Spleen (tissue), 11 donors: ENCODE measurements at regions not wholly inside any gene's neighbourhood (a gene's known extent, or its start where the extent isn't known, plus 50 kb on each side); places are given as distances from the start of the nearest gene placed in this dataset.

Experiments
- DNase-seq: peaks from one replicate; pipeline ENCODE4 v3.0.0-alpha.2; 2020
- H3K27ac ChIP-seq, 8 donors: fragments of 200-600 bp; sonication (generic) in 7 of 8; 1 replicate in 4 of 8; 2 replicates in 4 of 8; pipeline versions ENCODE4 v1.5.0 to v1.8.0; 2016 to 2021; ENCODE audit warnings: inconsistent platforms in 4 of 8, mild to moderate bottlenecking in 4 of 8, moderate library complexity in 1 of 8
- H3K27me3 ChIP-seq, 7 donors: fragments of 200-600 bp; sonication (generic) in 6 of 7; replicated peaks in 1 of 7; 1 replicate in 4 of 7; 2 replicates in 3 of 7; pipeline versions ENCODE4 v1.5.0 to v1.8.0; 2016 to 2021; ENCODE audit warnings: inconsistent platforms in 3 of 7, mild to moderate bottlenecking in 1 of 7
- H3K36me3 ChIP-seq, 6 donors: fragments of 200-600 bp; sonication (generic) in 5 of 6; 1 replicate in 4 of 6; 2 replicates in 2 of 6; pipeline versions ENCODE4 v1.5.0 to v1.8.0; 2016 to 2021; ENCODE audit warnings: inconsistent platforms in 2 of 6
- H3K4me1 ChIP-seq, 6 donors: fragments of 200-600 bp; sonication (generic) in 5 of 6; 1 replicate in 3 of 6; 2 replicates in 3 of 6; pipeline versions ENCODE4 v1.5.0 to v1.8.0; 2016 to 2021; ENCODE audit warnings: inconsistent platforms in 3 of 6
- H3K4me3 ChIP-seq, 8 donors: fragments of 200-600 bp; sonication (generic) in 7 of 8; 1 replicate in 4 of 8; 2 replicates in 4 of 8; pipeline versions ENCODE4 v1.5.0 to v1.8.0; 2016 to 2021; ENCODE audit warnings: inconsistent platforms in 4 of 8, mild to moderate bottlenecking in 4 of 8, moderate library complexity in 2 of 8
- H3K9me3 ChIP-seq, 8 donors: fragments of 200-600 bp; sonication (generic) in 7 of 8; 1 replicate in 4 of 8; 2 replicates in 4 of 8; pipeline versions ENCODE4 v1.5.0 to v1.8.0; 2016 to 2021; ENCODE audit warnings: inconsistent platforms in 4 of 8
- CTCF ChIP-seq, 11 experiments: fragments of 200-600 bp in 7 of 11; fragments of 450-650 bp in 4 of 11; sonication (generic) in 4 of 11; IDR thresholded peaks in 8 of 11; conservative IDR thresholded peaks in 3 of 11; 1 replicate in 7 of 11; 2 replicates in 4 of 11; pipeline versions ENCODE4 v1.4.0 to v1.8.0; 2016 to 2021; ENCODE audit warnings: antibody characterized with exemption in 11 of 11, inconsistent platforms in 4 of 11, mild to moderate bottlenecking in 1 of 11
- POLR2A ChIP-seq, 3 donors: fragments of 450-650 bp; IDR thresholded peaks; one replicate each; pipeline ENCODE4 v1.5.1; 2017; ENCODE audit warnings: antibody characterized with exemption in 3 of 3, mild to moderate bottlenecking in 1 of 3
- POLR2AphosphoS5 ChIP-seq, 3 donors: sonication (generic); formaldehyde crosslinking; IDR thresholded peaks; one replicate each; pipeline ENCODE4 v1.5.1; 2017; ENCODE audit warnings: antibody characterized with exemption in 3 of 3
- WGBS, 5 donors: extraction: QIAGEN DNeasy Blood & Tissue Kit in 3 of 5; methylation state at CpG; one replicate each; pipeline versions ENCODE4 v1.1.5 to v1.1.7; 2013 to 2018; 5-methylcytosine and 5-hydroxymethylcytosine counted together
- intact Hi-C: fragments of 100-400 bp; cut with DNase I; formaldehyde crosslinking; loops from one replicate; pipeline ENCODE4 v1.15.0; 2023; ENCODE audit warnings: low total_unique reads
- donor health status: healthy with polysubstance abuse.
- donor health status: DM: no; HTN: no; CAD: no; lungs with moderate emphysema.
- donor health status: DM: no; HTN: no; CAD: no.
- donor health status: Bipolar disorder and iron deficiency.
- donor health status: healthy.
- donor health status: DM: no; HTN: no; CAD: no.
- donor health status: DM: yes; HTN: yes; CAD: no.

GRCh38 chr15:69696946-69697345, 244.3 kb downstream of the RPLP1 start:
- intact Hi-C loops: no loop called here
- DNase-seq: no peak
- H3K36me3 ChIP-seq: no peaks in the 10 kb centered on the region
- H3K27ac ChIP-seq: no peak overlapping the region
- H3K27me3 ChIP-seq: no peaks in the 10 kb centered on the region
- 68 to 74% (median 71%) methylated on average over 3 of the region's 3 CpGs for WGBS, 5 donors
- TF ChIP-seq POLR2A (IDR thresholded peaks at IDR 0.05) (no peak), POLR2AphosphoS5 (IDR thresholded peaks at IDR 0.05) (no peak), CTCF (IDR thresholded peaks at IDR 0.05 in 8 of 11, conservative IDR thresholded peaks at IDR 0.05 in 3 of 11) (no peak)
- peaks cover 0 to 24% (median 6%) of the 10 kb centered on the region in 6 donors for H3K4me1 ChIP-seq
- no peaks in the 10 kb centered on the region for H3K9me3 ChIP-seq
- no peak overlapping the region for H3K4me3 ChIP-seq

GRCh38 chr15:69697916-69698315, 245.3 kb downstream of the RPLP1 start:
- H3K4me3 ChIP-seq: no peak overlapping the region
- H3K36me3 ChIP-seq: no peaks in the 10 kb centered on the region
- WGBS, 5 donors: 32 to 47% (median 38%) methylated on average over 3 of the region's 3 CpGs
- DNase-seq: no peak
- no peak for TF ChIP-seq CTCF (IDR thresholded peaks at IDR 0.05 in 8 of 11, conservative IDR thresholded peaks at IDR 0.05 in 3 of 11)
- no peak for TF ChIP-seq POLR2A (IDR thresholded peaks at IDR 0.05)
- TF ChIP-seq POLR2AphosphoS5 (IDR thresholded peaks at IDR 0.05): no peak
- H3K27me3 ChIP-seq: no peaks in the 10 kb centered on the region
- H3K9me3 ChIP-seq: no peaks in the 10 kb centered on the region
- intact Hi-C loops: no loop called here
- H3K4me1 ChIP-seq: peaks cover 0 to 15% (median 6%) of the 10 kb centered on the region in 6 donors
- no peak overlapping the region for H3K27ac ChIP-seq

- Histone ChIP-seq H3K9me3 (no peaks in the 10 kb centered on the region), H3K27me3 (no peaks in the 10 kb centered on the region), H3K4me1 (peaks cover 0 to 11% (median 6%) of the 10 kb centered on the region in 6 donors), H3K27ac (no peak overlapping the region), H3K36me3 (no peaks in the 10 kb centered on the region), H3K4me3 (no peak overlapping the region)
- TF ChIP-seq CTCF (IDR thresholded peaks at IDR 0.05 in 8 of 11, conservative IDR thresholded peaks at IDR 0.05 in 3 of 11): no peak
- no peak for TF ChIP-seq POLR2A (IDR thresholded peaks at IDR 0.05)
- no peak for TF ChIP-seq POLR2AphosphoS5 (IDR thresholded peaks at IDR 0.05)
- DNase-seq: no peak
- WGBS, 5 donors: 70 to 100% (median 87%) methylated on average over 1 of the region's 1 CpG
- intact Hi-C loops: no loop called here
Observed at GRCh38 chr15:69699096-69699495, 246.5 kb downstream of the RPLP1 start.

- no peak for DNase-seq
- peaks cover 0 to 11% (median 6%) of the 10 kb centered on the region in 6 donors for H3K4me1 ChIP-seq
- TF ChIP-seq POLR2AphosphoS5 (IDR thresholded peaks at IDR 0.05) (no peak), CTCF (IDR thresholded peaks at IDR 0.05 in 8 of 11, conservative IDR thresholded peaks at IDR 0.05 in 3 of 11) (no peak)
- no peaks in the 10 kb centered on the region for H3K27me3 ChIP-seq
- intact Hi-C loops: no loop called here
- H3K27ac ChIP-seq: no peak overlapping the region
- no peak overlapping the region for H3K4me3 ChIP-seq
- no peaks in the 10 kb centered on the region for H3K36me3 ChIP-seq
- WGBS, 5 donors: 87 to 96% (median 91%) methylated on average over 3 of the region's 3 CpGs
- H3K9me3 ChIP-seq: no peaks in the 10 kb centered on the region
Observed at GRCh38 chr15:69700380-69700779, 247.8 kb downstream of the RPLP1 start.
